ENCODE measurements at regions not wholly inside any gene's neighbourhood (a gene's known extent, or its start where the extent isn't known, plus 50 kb on each side); places are given as distances from the start of the nearest gene placed in this dataset.

DNA sequence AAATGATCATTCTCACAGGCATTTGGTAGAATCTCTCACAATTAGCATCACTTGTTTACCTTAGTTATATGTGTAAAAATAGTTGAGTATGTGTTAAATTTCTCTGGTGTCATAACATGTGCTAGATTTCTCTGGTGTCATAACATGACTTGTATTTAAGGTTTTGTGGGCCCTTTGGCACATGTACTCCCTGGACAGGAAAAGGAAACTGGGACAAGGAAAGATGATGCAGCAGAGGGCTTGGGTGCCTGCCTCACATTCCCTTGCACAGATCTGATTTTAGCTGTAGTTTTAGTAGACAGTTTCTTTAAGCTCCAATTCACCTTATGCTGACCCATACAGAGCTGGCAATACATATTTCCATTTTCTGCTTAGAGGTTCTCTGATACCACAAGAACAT lies 726.0 kb downstream of the C4orf33 start:
- TF ChIP-seq, protein P1, sequence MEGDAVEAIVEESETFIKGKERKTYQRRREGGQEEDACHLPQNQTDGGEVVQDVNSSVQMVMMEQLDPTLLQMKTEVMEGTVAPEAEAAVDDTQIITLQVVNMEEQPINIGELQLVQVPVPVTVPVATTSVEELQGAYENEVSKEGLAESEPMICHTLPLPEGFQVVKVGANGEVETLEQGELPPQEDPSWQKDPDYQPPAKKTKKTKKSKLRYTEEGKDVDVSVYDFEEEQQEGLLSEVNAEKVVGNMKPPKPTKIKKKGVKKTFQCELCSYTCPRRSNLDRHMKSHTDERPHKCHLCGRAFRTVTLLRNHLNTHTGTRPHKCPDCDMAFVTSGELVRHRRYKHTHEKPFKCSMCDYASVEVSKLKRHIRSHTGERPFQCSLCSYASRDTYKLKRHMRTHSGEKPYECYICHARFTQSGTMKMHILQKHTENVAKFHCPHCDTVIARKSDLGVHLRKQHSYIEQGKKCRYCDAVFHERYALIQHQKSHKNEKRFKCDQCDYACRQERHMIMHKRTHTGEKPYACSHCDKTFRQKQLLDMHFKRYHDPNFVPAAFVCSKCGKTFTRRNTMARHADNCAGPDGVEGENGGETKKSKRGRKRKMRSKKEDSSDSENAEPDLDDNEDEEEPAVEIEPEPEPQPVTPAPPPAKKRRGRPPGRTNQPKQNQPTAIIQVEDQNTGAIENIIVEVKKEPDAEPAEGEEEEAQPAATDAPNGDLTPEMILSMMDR (conservative IDR thresholded peaks at IDR 0.05; ENCODE audit: low read depth, low read length), result no peak
- no peak for TF ChIP-seq EZH2 (IDR thresholded peaks at IDR 0.05; ENCODE audit: borderline replicate concordance, low read depth, low read length, poor library complexity, severe bottlenecking)
- no peak overlapping the region for H3K27ac ChIP-seq (ENCODE audit: low read depth, low read length, poor library complexity, severe bottlenecking)

DNA sequence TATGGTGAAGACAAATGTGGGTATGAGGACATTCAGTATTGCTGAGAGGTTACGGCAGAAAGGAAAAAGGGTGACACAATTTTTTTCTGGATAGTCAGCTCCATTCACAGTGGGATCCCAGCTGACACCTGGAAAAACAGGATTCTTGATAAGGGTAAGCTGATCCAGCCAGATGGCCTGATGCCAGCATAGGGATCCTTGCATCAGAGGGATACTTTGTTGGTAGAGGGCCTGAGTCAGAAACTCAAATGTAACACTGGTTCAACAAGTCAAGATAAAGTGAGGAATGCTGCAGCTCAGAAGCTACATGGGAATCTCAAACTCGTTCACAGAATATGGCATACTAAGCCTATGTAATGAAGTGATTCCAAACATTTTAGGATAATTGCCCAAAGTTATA lies 726.7 kb downstream of the C4orf33 start:
- no TSS peak for BruUV-seq (replicated peaks)
- Histone ChIP-seq H3K9me3 (ENCODE audit: low read depth, low read length, poor library complexity, severe bottlenecking) (no peaks in the 10 kb centered on the region), H3K27me3 (replicated peaks; ENCODE audit: insufficient read depth, low read depth, low read length, poor library complexity) (no peaks in the 10 kb centered on the region), H3K4me3 (ENCODE audit: low read depth, low read length, poor library complexity, severe bottlenecking) (no peak overlapping the region), H3K4me1 (ENCODE audit: insufficient read depth, low read length, poor library complexity, severe bottlenecking) (no peaks in the 10 kb centered on the region), H3K27ac (ENCODE audit: low read depth, low read length, poor library complexity, severe bottlenecking) (no peak overlapping the region), H3K36me3 (ENCODE audit: insufficient read depth, low read length, poor library complexity, severe bottlenecking) (no peaks in the 10 kb centered on the region)
- intact Hi-C loops (cut with micrococcal nuclease; ENCODE audit: unreplicated experiment), result no loop called here
- TF ChIP-seq EZH2 (IDR thresholded peaks at IDR 0.05; ENCODE audit: borderline replicate concordance, low read depth, low read length, poor library complexity, severe bottlenecking), result no peak
- TF ChIP-seq, protein P1 (conservative IDR thresholded peaks at IDR 0.05; ENCODE audit: low read depth, low read length), result no peak
- DNase-seq (ENCODE audit: low spot score), result no peak
- ChIA-PET CTCF (no interaction called here), POLR2A (ENCODE audit: low non-redundant PET) (no interaction called here)

More for the DNA sequence above, 726.0 kb downstream of the C4orf33 start:
- H3K36me3 ChIP-seq (ENCODE audit: insufficient read depth, low read length, poor library complexity, severe bottlenecking), result no peaks in the 10 kb centered on the region
- BruUV-seq (replicated peaks), result no TSS peak
- DNase-seq (ENCODE audit: low spot score), result no peak
- no peak overlapping the region for H3K4me3 ChIP-seq (ENCODE audit: low read depth, low read length, poor library complexity, severe bottlenecking)
- no peaks in the 10 kb centered on the region for H3K9me3 ChIP-seq (ENCODE audit: low read depth, low read length, poor library complexity, severe bottlenecking)
- ChIA-PET CTCF (no interaction called here), POLR2A (ENCODE audit: low non-redundant PET) (no interaction called here)
- no peaks in the 10 kb centered on the region for H3K27me3 ChIP-seq (replicated peaks; ENCODE audit: insufficient read depth, low read depth, low read length, poor library complexity)
- intact Hi-C loops (cut with micrococcal nuclease; ENCODE audit: unreplicated experiment), result no loop called here
- H3K4me1 ChIP-seq (ENCODE audit: insufficient read depth, low read length, poor library complexity, severe bottlenecking), result no peaks in the 10 kb centered on the region

DNA sequence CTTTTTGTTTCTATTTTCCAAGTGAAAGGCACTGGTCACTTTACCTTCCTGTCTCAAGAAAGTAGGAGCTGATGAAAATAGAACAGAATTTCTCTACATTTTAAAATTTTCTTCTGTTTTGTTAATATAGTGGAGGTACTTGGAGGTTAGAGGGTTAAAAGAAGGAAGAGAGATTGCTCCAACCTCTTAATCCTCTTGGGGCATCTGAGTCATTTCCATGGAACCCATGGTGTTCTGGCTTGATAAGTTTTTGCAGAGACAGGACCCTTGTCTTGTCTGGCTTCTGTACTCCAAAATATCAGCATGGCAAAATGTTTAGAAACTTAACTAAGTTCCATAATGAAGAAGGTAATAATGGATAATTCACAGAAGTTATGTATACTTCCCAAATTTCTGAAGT lies 727.2 kb downstream of the C4orf33 start:
- Histone ChIP-seq H3K27ac (ENCODE audit: low read depth, low read length, poor library complexity, severe bottlenecking) (no peak overlapping the region), H3K4me1 (ENCODE audit: insufficient read depth, low read length, poor library complexity, severe bottlenecking) (no peaks in the 10 kb centered on the region), H3K9me3 (ENCODE audit: low read depth, low read length, poor library complexity, severe bottlenecking) (no peaks in the 10 kb centered on the region), H3K4me3 (ENCODE audit: low read depth, low read length, poor library complexity, severe bottlenecking) (no peak overlapping the region), H3K27me3 (replicated peaks; ENCODE audit: insufficient read depth, low read depth, low read length, poor library complexity) (no peaks in the 10 kb centered on the region), H3K36me3 (ENCODE audit: insufficient read depth, low read length, poor library complexity, severe bottlenecking) (no peaks in the 10 kb centered on the region)
- TF ChIP-seq, protein P1 (conservative IDR thresholded peaks at IDR 0.05; ENCODE audit: low read depth, low read length), result no peak
- TF ChIP-seq EZH2 (IDR thresholded peaks at IDR 0.05; ENCODE audit: borderline replicate concordance, low read depth, low read length, poor library complexity, severe bottlenecking), result no peak
- intact Hi-C loops (cut with micrococcal nuclease; ENCODE audit: unreplicated experiment), result no loop called here
- no TSS peak for BruUV-seq (replicated peaks)
- ChIA-PET POLR2A (ENCODE audit: low non-redundant PET) (no interaction called here), CTCF (no interaction called here)
- peak; percentile 21 for DNase-seq (ENCODE audit: low spot score)

Data from A673 (cell line).